HG03571 (cell line): ENCODE measurements at regions not wholly inside any gene's neighbourhood (a gene's known extent, or its start where the extent isn't known, plus 50 kb on each side); places are given as distances from the start of the nearest gene placed in this dataset.

Source experiments
- ATAC-seq: cut with Tn5 transposase; IDR thresholded peaks from one replicate; pipeline ENCODE4 v1.9.1; 2021; ENCODE audit not compliant: unreplicated experiment

GRCh38 chr15:39287322-39288195, 293.3 kb upstream of the THBS1 start:
- ATAC-seq: no peak

GRCh38 chr15:39290711-39291435, 290.0 kb upstream of the THBS1 start:
- ATAC-seq: no peak

- ATAC-seq: no peak
These were observed 289.2 kb upstream of the THBS1 start for GRCh38 chr15:39291690-39292089.

- no peak for ATAC-seq
These were observed 283.9 kb upstream of the THBS1 start for GRCh38 chr15:39296955-39297354.

GRCh38 chr15:39298271-39298962, 282.5 kb upstream of the THBS1 start:
- ATAC-seq: no peak

- ATAC-seq: no peak
These were observed 281.2 kb upstream of the THBS1 start for GRCh38 chr15:39299486-39300267.

- no peak for ATAC-seq
These were observed 280.3 kb upstream of the THBS1 start for GRCh38 chr15:39300451-39301153.

GRCh38 chr15:39301589-39301999, 279.3 kb upstream of the THBS1 start:
- ATAC-seq: no peak

- ATAC-seq: no peak
These were observed 277.9 kb upstream of the THBS1 start for GRCh38 chr15:39302936-39303335.

GRCh38 chr15:39304201-39304841, 276.6 kb upstream of the THBS1 start:
- no peak for ATAC-seq

GRCh38 chr15:39304931-39305728, 275.7 kb upstream of the THBS1 start:
- no peak for ATAC-seq

GRCh38 chr15:39310633-39311032, 270.2 kb upstream of the THBS1 start:
- no peak for ATAC-seq

- no peak for ATAC-seq
These were observed 267.9 kb upstream of the THBS1 start for GRCh38 chr15:39312984-39313383.

- ATAC-seq: no peak
These were observed 267.4 kb upstream of the THBS1 start for GRCh38 chr15:39313467-39313866.

- no peak for ATAC-seq
These were observed 267.0 kb upstream of the THBS1 start for GRCh38 chr15:39313881-39314280.

- no peak for ATAC-seq
These were observed 265.6 kb upstream of the THBS1 start for GRCh38 chr15:39315206-39315850.

- ATAC-seq: no peak
These were observed 263.7 kb upstream of the THBS1 start for GRCh38 chr15:39317225-39317624.

- ATAC-seq: no peak
These were observed 262.6 kb upstream of the THBS1 start for GRCh38 chr15:39318231-39318630.
